DMS153 treated with DMSO at 0.1 percent for 48 hours (cell line): ENCODE measurements at regions not wholly inside any gene's neighbourhood (a gene's known extent, or its start where the extent isn't known, plus 50 kb on each side); places are given as distances from the start of the nearest gene placed in this dataset.

Source experiments
- DNase-seq: peaks from one replicate; lab custom pipeline; 2025; ENCODE audit not compliant: unreplicated experiment; lab: John Stamatoyannopoulos, UW

DNA sequence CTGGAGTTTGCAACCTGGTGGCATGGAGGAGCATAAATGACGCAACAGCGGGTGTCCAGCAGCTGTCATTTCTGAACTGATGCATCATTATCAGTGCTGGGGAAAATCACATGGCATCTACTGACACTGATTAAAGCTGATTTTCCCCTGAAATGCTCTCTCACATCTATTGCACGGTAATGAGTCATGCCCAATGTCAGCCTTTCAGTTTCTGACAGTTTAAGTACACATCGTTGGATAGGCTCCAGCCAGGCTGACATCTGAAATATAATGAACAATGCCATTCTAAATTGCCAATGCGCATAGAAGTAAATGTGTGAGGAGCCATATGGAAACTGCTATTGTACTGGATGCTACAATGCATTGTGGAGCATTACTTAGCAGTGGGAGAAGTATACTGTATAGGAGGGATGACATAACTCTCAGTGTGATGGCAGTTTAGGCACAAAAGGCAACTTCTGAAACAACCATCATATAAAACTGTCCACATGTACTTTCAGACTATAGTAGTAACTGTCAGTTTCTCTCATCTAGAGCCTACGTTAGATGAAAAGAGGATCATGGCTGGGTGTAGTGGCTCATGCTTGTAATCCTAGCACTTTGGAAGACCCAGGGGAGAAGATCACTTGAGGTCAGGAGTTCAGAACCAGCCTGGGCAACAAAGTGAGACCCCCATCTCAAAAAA lies 389.3 kb upstream of the DMAC1 start:
- peak; percentile 17 for DNase-seq

- no peak for DNase-seq
Observed at GRCh38 chr9:8186560-8186959, 387.0 kb upstream of the DMAC1 start.

DNA sequence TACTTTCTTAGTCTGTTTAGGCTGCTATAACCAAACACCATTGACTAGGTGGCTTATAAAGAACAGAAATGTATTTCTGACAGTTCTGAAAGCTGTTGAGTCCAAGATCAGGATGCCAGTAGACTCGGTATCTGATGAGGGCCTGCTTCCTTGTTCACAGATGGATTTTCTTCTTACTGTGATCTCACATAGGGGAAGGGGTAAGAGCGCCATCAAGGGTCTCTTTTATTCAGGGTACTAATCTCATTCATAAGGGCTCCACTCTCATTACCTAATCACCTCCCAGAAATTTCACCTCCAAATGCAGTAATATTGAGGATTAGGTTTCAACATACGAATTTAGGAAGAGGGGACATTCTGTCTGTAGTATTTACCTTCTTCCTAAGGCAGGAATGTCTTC lies 384.0 kb upstream of the DMAC1 start:
- DNase-seq = no peak

DNA sequence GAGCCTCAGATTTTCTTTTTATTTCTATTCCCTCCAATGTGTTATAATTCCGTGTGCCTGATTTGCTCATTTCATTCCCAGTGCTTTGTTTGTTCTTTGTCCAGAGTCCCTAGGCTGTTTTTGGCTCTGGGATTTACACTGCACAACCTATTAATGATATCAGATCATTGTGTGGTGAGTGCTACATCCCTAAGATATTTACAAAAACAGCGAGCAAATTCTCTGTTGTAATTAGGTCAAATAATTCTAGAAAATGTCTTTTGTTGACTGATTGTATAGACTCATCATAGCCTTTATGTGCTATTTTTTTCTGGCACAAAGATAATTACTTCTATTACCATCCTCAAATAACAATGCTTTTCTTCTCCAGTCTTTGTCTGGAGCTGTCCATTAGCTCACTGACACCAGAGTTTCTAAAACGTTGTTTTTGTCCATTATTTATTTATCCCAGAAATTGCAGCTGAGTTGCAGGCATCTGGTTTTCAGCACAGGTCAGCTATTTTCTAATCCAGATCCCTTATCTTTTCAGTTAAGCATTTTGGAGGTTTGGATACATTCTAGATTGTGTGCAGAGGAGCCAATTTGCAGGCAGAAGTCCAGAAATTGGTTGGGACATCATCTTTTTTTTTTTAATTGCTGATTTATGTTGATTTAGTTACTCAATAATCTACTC lies 379.9 kb upstream of the DMAC1 start:
- no peak for DNase-seq

GRCh38 chr9:8172000-8172399 lies 372.4 kb upstream of the DMAC1 start:
- no peak for DNase-seq

DNA sequence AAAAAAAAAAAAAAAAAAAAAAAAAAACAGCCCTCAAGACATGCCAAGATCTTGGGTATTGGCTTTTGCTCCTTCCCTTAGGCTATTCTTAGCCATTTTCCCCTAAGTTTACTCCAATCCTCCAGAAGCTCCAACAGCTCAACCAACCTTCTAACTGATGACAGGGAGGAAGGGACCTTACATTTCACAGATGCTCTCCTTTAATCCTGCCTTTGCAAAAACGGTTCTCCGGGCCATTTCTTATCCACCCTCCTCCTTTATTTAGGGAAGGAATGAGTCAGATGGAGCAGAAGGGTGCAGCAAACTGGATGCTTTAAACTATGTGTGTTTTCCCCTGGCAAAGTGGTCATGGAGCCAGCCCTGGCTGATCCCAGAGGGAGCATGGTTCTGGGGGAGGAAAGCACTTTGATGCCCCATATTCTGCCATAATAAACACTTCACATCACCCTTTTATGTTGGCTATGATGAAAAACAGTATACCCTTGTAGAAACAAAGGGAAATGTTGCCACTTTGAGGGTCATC lies 369.4 kb upstream of the DMAC1 start:
- DNase-seq = no peak

DNA sequence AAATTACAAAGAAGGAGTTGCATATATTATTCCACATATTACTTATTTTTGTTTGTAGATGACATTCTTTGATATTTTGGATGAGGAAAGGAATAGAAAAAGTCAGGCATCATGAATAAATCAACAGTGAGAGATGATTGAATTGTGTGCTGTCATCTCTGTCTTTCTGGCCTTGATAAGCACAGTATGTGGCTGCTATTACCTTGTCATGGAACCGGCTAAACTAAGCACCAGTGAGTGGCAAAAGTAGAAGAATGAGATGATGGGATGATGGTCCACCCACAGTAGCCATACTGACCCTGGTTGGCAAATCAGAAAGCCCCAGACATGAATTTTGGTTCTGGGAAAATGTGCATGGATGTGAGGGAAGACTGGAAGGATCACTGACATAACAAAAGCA lies 361.2 kb upstream of the DMAC1 start:
- DNase-seq = no peak

- no peak for DNase-seq
Observed at GRCh38 chr9:8158574-8158973, 359.0 kb upstream of the DMAC1 start.

GRCh38 chr9:8157683-8158324 lies 358.2 kb upstream of the DMAC1 start:
- no peak for DNase-seq

DNA sequence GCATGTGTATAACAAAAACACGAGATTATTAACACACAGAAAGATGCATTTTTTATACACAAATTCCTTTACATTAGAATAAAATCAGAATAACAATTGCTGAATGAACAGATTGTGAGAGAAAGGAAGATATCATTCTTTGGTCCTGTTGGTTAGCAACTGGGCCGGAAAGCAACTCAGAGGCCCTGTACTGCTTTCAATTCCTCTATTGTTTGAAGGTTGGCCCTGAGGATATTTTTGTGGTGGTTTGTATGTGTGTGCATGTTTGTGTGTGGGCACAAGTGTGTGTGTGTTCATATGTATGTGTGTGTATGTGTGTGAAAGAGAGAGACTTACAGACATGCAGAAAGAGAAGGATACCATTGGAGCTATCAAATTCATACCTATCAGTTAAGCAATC lies 356.8 kb upstream of the DMAC1 start:
- DNase-seq = no peak

DNA sequence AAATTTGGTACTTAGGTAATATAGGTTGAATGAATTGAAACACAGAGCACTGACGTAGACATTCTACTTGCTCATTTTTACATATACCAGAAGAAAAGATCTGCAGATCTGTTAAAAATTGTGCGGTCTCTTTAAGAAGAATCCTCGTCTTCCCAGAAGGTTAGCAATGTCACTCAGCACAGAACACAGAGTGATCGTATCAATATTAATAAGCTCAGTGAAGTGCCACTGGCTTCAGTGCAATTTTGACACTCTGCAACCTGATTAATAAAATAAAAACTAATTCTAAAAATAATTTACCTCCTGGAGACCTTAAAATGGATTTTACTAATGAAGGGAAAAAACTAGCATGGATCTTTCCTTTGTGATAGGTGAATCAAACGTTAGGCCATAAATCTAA lies 356.1 kb upstream of the DMAC1 start:
- DNase-seq = no peak

DNA sequence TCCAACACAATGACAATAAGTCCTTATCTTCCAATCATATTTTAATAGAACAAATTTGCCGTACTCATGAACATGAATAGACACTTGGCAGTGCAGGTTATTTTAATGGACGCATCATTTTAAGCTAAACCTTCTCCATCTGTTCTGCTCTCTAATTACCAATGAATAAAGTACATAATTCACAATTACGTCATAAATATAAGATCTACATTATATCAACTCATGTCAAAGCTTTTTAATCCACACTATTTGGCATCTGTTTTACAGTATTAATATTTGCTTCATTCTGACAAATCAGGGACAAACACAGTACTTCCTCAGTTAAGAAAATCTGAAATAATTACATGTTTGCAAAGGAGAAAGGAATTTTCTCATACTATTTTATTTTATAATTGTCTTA lies 344.1 kb upstream of the DMAC1 start:
- DNase-seq = no peak

DNA sequence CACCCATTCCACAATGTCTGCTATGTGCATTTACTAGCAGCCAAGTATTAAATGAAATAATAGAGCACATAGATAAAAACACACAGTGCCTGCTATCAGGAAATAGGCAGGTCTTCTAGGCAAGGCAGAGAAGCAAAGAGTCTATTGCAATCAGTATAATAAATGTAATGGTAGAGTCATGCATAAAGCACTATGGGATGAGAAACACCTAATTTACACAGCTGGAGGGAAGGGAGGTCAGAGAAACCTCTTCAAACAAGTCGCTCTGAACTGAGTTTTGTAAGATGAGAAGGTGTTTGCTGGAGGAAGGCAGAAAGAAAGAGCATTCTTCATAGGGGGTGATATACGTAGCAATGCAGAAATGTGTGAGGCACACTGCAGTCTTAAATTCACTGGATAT lies 341.0 kb upstream of the DMAC1 start:
- no peak for DNase-seq

- DNase-seq = no peak
Observed at GRCh38 chr9:8139756-8140155, 340.2 kb upstream of the DMAC1 start.

DNA sequence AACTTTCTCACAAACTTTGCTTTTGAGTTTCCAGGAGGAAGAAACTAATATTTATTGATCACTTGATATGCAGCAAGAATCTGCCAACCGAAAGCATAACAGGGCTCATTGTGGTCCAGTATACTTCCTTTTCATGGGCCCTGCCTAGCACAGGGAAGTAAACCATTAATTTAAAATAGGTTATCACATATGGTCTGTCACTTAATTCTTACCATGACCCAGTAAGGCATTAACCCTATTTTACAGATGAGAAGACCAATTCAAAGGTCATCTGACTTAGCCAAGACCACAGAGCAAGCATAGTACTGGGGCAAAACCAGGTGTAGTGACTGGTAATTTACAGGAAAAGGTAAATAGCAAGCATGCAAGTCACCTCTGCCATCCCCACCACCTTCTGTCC lies 336.9 kb upstream of the DMAC1 start:
- DNase-seq = no peak

- DNase-seq = no peak
Observed at GRCh38 chr9:8134635-8135034, 335.1 kb upstream of the DMAC1 start.

- no peak for DNase-seq
Observed at GRCh38 chr9:8133606-8134005, 334.0 kb upstream of the DMAC1 start.

GRCh38 chr9:8115570-8115969 lies 316.0 kb upstream of the DMAC1 start:
- no peak for DNase-seq

GRCh38 chr9:8114826-8115225 lies 315.2 kb upstream of the DMAC1 start:
- no peak for DNase-seq

- DNase-seq = no peak
Observed at GRCh38 chr9:8106362-8106761, 306.8 kb upstream of the DMAC1 start.

DNA sequence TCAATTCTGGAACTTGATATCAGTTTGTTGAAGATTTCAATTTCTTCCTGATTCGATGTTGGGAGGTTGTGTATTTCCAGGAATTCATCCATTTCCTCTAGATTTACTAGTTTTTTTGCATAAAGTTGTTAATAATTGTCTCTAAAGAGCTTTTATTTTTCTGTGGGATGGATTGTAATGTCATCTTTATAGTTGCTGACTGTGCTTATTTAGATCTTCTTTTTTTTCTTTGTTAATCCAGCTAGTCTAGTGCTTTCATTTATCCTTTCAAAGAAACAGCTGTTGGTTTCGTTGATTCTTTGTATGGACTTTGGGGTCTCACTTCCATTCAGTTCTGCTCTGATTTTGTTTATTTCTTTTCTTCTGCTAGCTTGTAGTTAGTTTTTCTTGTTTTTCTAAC lies 302.0 kb upstream of the DMAC1 start:
- DNase-seq = no peak

DNA sequence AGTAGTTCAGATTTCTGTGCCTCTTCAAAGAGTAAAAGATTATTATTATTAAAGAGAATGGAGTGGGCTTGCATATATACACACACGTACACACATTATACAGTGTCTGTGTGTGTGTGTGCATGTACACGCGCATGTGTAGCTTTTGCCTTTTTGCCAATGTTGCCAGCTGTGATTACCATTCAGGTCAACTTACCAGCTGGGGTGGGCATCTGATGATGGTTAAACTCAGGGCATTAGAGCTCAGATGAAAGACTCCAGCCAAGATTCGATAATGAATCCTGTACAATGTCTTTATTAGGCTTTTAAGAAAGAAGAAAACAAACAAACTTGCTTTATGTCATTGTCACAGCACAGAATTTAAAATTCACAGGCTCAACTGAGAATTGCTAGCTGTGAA lies 296.5 kb upstream of the DMAC1 start:
- DNase-seq = no peak
